ENCODE measurements at regions not wholly inside any gene's neighbourhood (a gene's known extent, or its start where the extent isn't known, plus 50 kb on each side); places are given as distances from the start of the nearest gene placed in this dataset.
"Not testable (repeated sequence)": the region's sequence is repeated elsewhere in the genome, so short reads cannot be mapped to it uniquely, and the experiment has no call there.

DNA sequence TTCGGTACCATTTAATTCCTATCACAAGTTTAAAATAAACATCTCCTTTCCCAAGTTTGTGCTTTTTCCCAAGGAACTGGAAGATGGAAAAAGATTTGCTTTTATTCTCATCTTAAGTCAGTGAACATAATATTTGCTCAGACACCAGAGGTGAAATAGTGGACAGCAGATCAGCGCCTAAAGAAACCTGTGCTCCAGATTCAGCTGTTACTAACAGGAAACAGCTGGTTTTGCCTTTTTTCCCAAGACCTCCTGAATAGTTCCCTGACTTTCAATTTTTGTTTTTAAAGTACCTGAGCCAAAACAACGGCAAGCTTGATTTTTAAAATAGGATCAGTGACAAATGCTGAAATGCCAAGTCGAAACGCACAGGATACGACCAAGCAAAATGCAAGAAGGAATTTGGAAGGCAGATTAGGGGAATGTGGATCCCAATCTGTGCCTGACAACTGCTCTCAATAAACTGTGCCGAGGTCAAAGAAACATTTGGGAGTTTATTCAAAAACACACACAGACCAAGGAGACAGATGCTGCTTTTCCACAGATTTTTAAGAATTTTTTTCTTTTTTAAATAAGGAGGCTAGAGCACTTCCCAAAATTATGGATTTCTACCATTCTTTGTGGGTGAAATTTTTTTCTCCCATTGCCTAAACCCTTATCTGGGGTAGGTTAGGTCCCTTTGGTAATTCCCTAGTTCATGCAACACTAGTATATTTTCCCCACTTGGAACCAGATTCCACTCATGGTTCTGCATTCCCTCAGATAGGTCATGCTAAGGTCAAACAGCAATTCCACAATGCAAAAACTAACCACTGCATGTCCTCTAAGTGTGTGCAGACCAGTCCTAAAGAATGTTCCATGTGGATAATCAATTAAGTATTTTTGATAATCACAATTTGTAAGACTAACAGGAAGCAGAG, 121.5 kb upstream of the PDE1A start:
- no peak for DNase-seq (ENCODE audit: low spot score)

DNA sequence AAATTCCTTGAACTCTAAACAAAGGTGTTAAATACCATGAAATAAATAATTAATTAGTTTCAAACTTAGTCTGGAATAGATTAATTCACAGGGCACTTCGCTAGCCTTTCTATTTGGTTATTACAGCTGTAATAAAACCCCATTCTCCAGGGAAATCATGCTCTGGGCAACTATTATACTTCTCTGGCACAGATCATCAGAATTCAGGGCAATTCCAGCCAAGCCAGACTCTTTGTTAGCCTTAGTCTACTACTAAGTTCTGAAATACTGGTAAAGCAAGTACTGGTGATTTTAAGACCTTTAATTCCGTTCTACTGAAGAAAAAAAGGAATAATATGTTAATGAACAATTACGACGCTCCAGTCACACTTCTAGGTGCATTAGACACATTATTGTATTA, 123.4 kb upstream of the PDE1A start:
- DNase-seq (ENCODE audit: low spot score), result no peak

DNA sequence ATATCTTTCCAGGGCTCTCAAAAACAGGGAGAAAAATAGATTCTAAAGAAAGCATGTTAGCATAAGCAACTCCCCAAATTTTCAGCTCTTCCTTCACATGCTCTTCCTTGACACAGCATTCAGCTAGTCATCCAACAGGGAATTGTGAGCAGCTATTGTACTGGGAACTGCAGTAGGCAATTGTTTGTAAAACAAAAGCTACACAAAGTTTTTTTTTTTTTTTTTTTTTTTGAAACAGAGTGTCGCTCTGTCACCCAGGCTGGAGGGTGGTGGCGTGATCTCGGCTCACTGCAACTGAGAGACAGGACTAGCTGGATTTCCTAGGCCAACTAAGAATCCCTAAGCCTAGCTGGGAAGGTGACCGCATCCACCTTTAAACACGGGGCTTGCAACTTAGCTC, 125.4 kb upstream of the PDE1A start:
- DNase-seq (ENCODE audit: low spot score), result not testable (repeated sequence)

DNA sequence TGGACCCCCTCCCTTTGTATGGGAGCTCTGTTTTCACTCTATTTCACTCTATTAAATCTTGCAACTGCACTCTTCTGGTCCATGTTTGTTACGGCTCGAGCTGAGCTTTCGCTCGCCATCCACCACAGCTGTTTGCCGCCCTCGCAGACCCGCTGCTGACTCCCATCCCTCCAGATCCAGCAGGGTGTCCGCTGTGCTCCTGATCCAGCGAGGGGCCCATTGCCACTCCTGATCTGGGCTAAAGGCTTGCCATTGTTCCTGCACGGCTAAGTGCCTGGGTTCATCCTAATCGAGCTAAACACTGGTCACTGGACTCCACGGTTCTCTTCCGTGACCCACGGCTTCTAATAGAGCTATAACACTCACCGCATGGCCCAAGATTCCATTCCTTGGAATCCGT, 125.9 kb upstream of the PDE1A start:
- not testable (repeated sequence) for DNase-seq (ENCODE audit: low spot score)

DNA sequence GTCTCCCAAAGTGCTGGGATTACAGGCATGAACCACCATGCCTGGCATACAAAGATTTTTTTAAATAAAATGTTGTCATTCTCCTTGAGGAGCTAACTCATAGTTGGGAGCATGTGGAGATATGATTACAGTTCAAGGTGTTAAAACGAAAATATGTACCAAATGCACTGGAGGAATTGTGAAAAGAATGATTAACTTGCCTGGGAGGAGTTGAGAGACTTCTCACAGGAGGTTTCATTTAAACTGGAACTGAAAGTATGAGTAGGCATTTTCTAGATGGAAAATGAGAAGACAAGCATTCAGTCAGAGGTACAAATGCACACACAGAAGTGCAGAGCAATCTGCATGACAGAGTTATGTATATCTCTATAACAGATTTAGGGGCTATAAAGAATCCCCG, 126.6 kb upstream of the PDE1A start:
- DNase-seq (ENCODE audit: low spot score), result no peak

DNA sequence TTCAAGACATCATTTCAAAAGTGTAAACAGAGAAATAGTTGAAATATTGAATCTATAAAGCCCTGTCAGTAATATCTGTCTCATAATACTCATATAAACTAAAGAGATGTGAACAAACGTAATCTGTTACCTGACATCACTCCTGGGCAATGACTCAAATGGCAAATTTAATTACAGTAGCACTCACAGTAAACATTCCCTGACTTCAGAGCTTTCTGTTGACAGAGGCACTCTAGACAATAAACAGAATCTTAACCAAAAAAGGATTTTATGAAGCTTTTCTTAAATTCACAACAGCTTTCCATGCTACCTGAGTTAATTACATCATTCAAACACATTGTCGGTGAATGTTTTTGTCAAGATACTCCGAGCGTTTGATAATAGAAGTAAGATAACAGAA, 128.1 kb upstream of the PDE1A start:
- no peak for DNase-seq (ENCODE audit: low spot score)

DNA sequence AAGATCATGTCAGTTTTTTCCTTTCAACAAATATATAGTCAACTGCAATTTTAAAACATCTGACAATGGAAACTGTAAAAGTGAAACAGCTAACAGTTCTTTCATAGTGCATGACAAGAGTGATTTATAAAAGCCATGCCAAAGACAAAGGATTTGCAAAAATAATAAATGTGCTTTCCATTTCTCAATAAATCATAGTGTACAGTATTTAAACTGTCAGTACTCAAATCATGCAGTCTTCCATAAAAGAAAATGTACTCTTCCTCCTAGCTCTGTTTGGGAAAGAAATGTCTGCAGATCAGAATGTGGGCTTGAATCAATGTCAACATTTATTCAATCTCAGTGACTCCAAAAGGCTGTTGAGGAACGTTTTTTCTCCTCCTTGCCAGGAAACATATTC, 131.7 kb upstream of the PDE1A start:
- no peak for DNase-seq (ENCODE audit: low spot score)

DNA sequence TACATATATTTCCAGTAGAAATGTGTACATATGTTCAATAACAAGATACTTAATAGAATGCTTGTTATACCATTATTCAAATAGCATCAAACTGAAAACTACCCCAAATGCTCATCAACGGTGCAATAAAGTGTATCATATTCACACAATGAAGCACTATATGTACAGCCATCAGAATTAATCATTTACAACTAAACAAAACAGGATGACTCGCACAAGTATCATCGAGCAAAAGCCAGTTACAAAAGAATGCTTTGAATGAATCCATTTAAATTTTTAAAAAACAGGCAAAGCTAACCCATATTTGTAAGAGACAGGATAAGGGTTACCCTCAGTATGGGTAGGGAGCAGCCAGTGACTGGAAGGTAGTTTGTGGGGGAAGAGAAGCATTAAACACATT, 132.8 kb upstream of the PDE1A start:
- DNase-seq (ENCODE audit: low spot score), result no peak

DNA sequence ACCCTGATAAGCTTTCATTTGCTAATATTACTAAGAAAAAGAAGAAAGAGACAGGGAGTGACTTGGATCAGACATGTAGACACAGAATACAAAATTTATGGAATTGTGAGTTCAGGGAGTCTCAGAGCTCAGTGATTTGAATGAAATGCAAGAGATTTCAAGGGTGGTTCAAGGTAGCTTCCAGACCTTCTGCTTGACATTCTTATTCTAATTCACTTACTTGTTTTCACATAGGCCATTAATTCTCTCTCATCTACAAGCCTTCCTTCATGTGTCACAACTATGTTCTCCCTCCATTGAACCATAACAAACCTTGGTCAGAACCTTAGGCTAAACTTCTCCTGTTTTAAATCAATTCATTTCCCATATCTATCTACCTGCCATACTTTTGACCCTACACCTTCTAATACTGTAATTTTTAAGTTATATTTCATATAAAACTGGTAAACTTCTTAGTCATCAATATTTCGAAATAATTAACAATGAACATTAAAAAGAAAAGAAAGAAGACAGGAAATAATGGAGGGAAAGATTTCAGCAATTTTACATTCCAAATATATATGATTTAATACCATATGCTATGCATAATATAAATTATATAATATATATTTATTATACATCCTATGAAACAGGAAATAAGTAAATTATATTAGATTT, 139.2 kb upstream of the PDE1A start:
- DNase-seq (ENCODE audit: low spot score), result no peak

DNA sequence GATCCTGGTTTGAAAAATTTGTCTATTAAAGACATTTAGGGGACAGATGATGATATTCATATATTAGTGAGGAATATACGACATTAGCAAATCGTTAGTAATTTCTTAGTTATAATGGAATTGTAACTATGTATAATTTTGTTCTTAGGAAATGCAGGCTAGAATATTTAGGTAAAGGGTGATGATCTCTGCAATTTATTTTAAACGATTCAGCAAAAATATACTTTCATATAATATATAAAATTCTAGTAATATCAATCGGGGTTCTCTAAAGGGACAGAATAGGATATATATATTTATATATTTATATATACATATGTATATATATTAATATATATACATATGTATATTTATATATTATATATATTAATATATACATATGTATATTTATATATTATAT, 142.5 kb upstream of the DNAJC10 start:
- DNase-seq (ENCODE audit: low spot score), result no peak

DNA sequence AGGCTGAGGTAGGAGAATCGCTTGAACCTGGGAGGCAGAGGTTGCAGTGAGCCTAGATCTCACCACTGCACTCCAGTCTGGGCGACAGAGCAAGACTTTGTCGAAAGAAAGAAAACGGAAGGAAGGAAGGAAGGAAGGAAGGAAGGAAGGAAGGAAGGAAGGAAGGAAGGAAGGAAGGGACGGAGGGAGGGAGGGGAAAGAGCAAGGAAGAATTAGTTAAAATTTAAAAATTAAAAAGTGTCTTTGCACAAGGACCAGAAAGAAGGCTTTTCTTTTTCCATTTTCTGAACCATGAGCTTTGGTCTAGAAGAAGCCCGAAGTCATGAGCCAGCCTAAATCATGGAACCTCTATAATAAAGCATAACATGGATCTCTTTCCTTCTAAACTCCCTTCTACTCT, 138.2 kb upstream of the DNAJC10 start:
- no peak for DNase-seq (ENCODE audit: low spot score)

DNA sequence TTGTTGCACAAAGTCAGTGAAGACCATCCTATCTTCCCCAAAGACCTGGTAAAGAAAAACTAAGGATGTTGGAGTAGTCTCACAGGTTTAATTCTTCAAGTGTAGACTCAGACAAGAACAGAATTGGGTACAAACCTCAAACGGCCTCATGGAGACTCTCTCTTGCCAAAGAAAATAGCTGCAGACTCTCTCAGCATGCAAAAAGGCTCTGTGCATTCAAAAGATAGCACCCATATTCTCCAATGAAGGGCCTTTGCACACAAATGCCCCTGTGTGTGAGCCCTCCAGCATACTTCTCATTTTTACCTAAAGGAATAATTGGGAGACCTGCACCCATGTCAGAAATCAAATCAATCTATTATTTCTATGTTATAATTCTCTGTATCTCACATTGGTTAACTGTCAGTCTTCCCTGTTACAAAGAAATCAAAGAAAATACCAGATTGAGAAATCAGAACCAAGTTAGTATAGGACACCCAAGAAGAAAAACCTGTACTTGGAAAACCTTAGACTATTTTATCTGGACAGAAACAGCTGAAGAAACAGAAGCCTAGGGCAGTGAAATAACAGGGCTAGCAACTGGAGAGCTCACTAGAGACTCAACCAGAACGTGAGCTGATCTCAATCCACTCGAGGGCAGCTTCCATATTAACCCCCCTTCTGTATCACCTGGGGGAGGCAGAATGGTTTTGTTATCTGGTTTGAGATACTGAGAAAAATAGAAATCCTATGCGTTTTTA, 134.7 kb upstream of the DNAJC10 start:
- no peak for DNase-seq (ENCODE audit: low spot score)

DNA sequence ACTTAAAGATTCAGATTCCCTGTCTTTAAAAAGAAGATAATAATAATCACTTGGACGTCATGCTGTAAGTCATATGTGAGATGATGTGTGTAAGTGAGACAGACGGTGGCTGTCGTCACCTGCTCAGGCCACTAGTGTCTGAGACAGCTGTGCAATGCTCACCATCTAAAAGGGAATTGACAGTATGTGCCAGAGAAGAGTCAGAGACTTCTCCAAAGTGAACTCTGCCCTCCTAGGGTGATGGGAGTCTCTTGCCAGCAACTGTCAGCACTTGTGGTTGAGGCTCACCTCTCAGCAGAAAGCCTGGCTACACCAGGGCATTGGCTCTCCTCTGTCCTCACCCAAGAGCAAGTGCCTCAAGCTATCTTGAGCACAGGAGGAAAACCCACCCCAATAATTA, 131.6 kb upstream of the DNAJC10 start:
- DNase-seq (ENCODE audit: low spot score), result no peak

DNA sequence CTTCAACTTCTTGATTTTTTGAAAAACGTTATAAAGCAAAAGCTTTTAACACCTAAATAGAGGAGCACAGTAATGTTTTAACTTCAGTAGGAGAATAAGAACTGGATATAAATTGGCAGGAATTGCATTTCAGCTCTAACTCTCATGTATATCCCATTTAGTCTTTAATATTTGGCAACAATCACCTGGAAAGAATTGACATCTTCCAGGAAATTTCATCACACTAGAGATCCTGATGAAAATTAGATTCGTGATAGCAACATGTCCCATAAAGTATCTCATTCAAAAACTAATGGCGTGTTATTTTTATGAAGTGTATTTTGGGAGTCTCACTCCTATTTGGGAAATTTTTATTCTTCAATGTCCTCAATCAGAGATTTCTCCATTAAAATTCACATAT, 131.1 kb upstream of the DNAJC10 start:
- DNase-seq (ENCODE audit: low spot score), result no peak

DNA sequence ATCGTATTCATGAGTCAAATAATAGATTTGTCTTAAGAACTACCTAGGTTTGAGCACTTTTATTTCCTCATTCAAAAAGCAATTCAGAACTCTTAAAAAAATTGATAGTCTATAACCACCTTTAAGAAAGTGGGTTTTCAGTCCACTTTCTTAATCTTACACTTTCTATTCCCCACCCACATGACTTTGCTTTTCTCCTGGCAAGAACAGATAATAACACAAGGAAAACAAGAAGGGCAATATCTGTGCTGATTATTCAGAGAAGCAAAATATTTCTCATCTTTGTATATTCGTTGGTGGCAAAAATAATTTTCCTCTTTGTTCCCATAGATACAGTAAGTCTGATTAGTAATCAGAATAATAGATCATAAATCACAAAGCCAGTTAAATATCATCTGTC, 130.6 kb upstream of the DNAJC10 start:
- DNase-seq (ENCODE audit: low spot score), result no peak

DNA sequence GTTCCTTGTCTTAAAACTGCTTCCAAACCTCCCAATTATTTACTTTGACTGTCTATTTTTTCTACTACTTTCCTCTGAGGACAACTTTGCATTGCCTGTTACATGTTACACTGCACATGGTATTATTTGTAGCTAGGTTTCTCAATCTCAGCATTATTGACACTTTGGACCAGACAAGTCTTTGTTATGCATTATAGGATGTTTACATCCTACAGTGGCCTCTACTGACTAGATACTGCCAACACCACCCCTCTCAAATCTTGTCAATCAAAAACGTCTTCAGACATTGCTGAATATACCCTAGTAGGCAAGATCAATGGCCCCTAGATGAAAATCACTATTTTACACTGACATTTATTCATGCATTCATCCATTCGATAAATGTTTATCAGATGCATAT, 129.6 kb upstream of the DNAJC10 start:
- DNase-seq (ENCODE audit: low spot score), result no peak

DNA sequence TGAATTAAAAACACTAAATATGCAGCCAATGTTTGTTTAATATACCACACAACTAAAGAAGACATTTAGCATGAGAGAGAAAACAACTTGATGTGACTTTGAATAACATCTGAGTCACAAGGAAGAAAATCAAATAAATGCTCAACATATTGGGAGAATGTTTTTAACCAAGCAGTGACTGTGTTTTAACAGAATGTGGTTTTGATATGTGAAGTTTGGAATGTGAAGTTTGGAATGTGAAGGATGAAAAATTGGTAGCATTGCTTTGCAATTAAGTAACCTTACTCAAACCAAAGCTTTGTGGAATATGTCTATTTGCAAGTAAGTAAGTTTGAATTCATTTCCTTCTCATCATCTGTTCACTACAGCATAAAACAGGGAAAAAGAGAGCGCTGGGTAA, 128.2 kb upstream of the DNAJC10 start:
- DNase-seq (ENCODE audit: low spot score), result peak; percentile 36

DNA sequence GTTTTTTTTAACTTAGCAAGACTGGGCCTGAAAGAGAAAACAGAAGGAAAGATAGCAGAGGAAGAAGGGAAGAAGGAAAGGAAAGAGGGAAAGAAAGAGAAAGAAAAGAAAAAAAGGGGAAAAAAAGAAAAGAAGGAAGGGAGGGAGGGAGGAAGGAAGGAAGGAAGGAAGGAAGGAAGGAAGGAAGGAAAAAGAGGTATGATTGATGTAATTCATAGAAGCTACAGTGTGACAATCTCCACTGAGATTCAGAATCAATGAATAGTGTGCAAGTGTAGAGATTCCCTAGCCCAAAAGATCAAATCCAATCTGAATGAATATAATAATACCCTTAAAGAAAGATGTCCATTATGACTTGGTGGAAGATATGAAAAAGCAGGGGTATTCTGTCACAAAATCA, 126.9 kb upstream of the DNAJC10 start:
- no peak for DNase-seq (ENCODE audit: low spot score)

DNA sequence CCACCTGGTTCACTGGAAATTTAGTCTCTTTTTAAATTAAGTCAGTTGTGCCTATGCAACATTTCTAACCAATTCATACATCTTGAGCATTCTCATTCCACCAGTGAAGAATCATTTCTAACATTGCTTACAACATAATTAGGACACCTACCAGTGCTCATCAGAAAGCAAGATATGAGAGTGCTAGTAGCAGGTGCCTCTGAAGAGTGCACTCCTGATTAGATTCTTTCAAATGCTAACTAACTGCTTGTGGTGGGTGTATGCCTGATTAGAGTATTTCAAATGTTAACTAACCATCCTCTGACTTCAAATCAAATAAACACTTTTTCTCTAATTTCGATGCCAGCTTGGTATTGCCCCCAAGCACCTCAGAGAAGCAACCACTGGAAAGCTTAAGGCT, 124.3 kb upstream of the DNAJC10 start:
- DNase-seq (ENCODE audit: low spot score), result no peak

DNA sequence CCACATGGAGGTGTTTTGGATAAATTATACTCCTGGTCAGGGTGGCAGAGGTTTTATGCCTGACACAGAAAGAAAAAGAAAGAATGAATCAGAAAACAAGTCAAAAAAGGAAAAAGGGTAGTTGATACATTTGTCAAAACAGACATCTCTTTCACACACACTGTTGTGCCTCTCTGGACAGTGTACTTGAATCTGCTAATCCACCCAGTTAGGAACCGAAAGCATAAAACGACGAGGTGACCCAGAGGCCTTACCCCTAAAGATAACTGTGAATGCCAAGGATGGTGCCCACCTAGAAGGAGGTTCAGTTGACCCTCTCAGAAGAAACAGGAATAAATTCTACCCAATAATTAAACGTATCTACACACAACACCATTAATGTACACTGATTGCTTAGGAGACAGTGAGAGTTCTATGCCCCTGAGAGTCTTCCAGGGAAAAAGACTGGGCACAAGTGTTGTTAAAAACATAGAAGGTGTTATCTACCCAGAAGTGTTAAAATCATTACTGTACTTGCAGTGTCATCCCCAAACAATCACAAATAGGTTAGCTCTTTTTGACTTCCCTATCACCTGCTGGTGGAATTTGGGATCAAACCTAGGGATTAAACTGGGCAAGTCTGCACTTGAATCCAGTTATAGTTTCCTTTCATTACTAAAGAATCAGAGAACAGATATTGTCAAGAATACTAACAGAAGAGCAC, 123.2 kb upstream of the DNAJC10 start:
- DNase-seq (ENCODE audit: low spot score), result no peak

DNA sequence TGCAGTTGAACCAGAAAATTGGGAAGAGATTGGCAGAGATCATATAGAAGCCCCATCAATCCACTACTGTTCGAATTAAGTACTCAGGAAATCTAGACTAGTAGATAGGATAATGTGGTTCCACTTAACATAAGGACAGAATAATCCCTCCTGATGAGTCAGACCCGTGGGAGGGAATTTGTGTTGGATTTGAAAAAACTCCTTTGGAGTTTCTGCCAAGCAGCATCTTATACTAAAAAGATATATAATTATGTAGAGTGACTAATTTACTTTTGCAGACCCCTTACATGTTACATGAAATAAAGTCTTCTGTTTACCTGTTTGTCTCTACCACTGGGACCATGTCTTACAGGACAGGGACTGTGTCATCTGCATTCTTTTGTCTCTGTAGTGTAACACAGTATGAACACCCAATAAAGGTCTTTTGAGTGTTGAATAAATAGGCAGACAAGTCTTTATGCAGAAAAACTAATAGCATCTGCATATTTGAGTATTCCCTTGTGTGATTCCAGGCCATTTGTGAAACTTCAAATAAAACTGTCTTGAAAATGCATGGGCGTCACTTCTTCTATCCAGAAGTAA, 122.6 kb upstream of the DNAJC10 start:
- peak; percentile 53 for DNase-seq (ENCODE audit: low spot score)

DNA sequence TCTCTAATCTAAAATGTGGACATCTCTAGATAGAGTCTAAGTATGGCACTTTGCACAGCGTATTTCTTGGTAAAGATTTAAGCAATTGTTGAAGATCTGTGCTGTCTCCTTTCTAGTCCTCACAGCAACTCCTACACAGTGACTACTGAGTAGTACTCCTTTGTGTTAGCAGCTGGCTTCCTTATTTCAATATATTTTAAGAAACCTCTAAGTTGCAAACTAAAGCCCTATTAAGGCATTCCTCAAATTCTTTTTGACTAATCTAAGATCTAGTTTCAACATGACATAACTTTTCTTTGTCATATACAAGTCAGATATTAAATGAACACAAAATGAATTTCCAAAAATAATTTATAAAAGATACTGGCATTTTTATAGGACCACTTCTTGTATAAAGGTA, 121.8 kb upstream of the DNAJC10 start:
- peak; percentile 21 for DNase-seq (ENCODE audit: low spot score)

Data from hepatic stellate cell (primary cell).